ENCODE measurements at regions not wholly inside any gene's neighbourhood (a gene's known extent, or its start where the extent isn't known, plus 50 kb on each side); places are given as distances from the start of the nearest gene placed in this dataset.

DNA sequence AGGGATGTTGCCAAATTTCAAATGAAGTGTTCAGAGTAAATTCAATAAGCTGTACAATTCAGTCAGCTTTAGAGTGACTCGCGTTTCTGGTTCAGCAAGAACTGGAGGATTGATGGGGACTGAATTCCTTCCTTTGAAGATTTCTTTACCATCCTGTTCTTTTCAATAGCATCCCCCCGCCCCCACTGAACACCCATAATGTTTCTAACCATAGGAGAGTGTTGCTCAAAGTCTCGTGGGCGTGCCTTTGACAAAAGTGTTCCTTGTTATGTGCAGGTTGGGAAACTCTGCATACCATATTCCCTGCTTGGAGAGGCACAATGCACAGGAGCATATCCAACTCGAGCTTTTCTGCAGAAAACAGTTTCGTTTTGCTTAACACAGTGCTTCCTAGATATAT lies 323.5 kb upstream of the CASK start:
- TF ChIP-seq, protein P1, sequence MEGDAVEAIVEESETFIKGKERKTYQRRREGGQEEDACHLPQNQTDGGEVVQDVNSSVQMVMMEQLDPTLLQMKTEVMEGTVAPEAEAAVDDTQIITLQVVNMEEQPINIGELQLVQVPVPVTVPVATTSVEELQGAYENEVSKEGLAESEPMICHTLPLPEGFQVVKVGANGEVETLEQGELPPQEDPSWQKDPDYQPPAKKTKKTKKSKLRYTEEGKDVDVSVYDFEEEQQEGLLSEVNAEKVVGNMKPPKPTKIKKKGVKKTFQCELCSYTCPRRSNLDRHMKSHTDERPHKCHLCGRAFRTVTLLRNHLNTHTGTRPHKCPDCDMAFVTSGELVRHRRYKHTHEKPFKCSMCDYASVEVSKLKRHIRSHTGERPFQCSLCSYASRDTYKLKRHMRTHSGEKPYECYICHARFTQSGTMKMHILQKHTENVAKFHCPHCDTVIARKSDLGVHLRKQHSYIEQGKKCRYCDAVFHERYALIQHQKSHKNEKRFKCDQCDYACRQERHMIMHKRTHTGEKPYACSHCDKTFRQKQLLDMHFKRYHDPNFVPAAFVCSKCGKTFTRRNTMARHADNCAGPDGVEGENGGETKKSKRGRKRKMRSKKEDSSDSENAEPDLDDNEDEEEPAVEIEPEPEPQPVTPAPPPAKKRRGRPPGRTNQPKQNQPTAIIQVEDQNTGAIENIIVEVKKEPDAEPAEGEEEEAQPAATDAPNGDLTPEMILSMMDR (IDR thresholded peaks at IDR 0.05; ENCODE audit: partially characterized antibody, unreplicated experiment) = no peak
- Mint-ChIP-seq H3K36me3 (ENCODE audit: unreplicated experiment) (no peaks in the 10 kb centered on the region), H3K27ac (ENCODE audit: unreplicated experiment) (no peak overlapping the region), H3K4me1 (ENCODE audit: low read depth, unreplicated experiment) (no peaks in the 10 kb centered on the region), H3K9me3 (ENCODE audit: unreplicated experiment) (no peaks in the 10 kb centered on the region), H3K4me3 (ENCODE audit: unreplicated experiment) (no peak overlapping the region), H3K27me3 (ENCODE audit: unreplicated experiment) (no peaks in the 10 kb centered on the region)
- DNase-seq = no peak

DNA sequence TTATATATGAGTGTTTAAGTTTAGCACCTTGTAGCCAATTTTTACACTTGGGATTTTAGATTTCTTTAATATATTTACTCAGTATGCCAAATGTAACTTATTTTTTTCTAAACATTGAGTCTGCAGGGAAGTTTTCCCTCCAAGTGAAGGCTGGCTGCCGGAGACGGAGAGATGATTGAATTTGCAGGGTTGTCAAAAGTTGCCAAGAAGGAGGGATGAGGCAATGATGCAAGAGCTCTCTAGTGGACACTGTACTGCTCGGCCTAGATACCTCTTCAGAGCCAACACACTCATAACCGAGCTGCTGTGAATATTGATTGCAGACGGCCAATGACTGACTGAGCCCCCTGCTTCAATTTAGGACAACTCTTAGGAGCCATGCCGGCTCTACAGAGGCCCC lies 318.6 kb upstream of the CASK start:
- no peaks in the 10 kb centered on the region for H3K9me3 Mint-ChIP-seq (ENCODE audit: unreplicated experiment)
- TF ChIP-seq, protein P1 (IDR thresholded peaks at IDR 0.05; ENCODE audit: partially characterized antibody, unreplicated experiment) = no peak
- DNase-seq = no peak
- H3K4me3 Mint-ChIP-seq (ENCODE audit: unreplicated experiment) = no peak overlapping the region
- H3K36me3 Mint-ChIP-seq (ENCODE audit: unreplicated experiment) = no peaks in the 10 kb centered on the region
- no peaks in the 10 kb centered on the region for H3K4me1 Mint-ChIP-seq (ENCODE audit: low read depth, unreplicated experiment)
- H3K27me3 Mint-ChIP-seq (ENCODE audit: unreplicated experiment) = no peaks in the 10 kb centered on the region
- H3K27ac Mint-ChIP-seq (ENCODE audit: unreplicated experiment) = no peak overlapping the region

DNA sequence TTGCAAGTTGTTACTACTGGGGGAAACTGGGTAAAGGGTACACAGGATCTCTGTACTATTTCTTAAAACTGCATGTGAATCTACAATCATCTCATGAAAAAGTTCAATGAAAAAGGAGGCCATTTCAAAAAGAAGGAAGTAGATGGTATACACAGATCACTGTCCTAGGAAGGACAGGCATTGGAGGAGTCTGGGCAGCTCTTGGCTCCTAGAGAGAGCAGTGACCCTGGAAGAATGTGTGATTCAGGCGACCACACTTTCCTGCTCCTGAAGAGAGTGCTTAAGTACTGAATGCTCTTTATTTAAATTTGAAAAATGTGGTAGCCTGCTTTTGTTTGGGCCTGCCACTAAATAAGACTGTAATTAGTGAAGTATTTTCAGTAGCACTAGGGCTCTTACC lies 318.1 kb upstream of the CASK start:
- no peaks in the 10 kb centered on the region for H3K27me3 Mint-ChIP-seq (ENCODE audit: unreplicated experiment)
- H3K4me1 Mint-ChIP-seq (ENCODE audit: low read depth, unreplicated experiment) = no peaks in the 10 kb centered on the region
- H3K27ac Mint-ChIP-seq (ENCODE audit: unreplicated experiment) = no peak overlapping the region
- H3K4me3 Mint-ChIP-seq (ENCODE audit: unreplicated experiment) = no peak overlapping the region
- no peaks in the 10 kb centered on the region for H3K9me3 Mint-ChIP-seq (ENCODE audit: unreplicated experiment)
- H3K36me3 Mint-ChIP-seq (ENCODE audit: unreplicated experiment) = no peaks in the 10 kb centered on the region
- TF ChIP-seq, protein P1 (IDR thresholded peaks at IDR 0.05; ENCODE audit: partially characterized antibody, unreplicated experiment) = no peak
- no peak for DNase-seq

DNA sequence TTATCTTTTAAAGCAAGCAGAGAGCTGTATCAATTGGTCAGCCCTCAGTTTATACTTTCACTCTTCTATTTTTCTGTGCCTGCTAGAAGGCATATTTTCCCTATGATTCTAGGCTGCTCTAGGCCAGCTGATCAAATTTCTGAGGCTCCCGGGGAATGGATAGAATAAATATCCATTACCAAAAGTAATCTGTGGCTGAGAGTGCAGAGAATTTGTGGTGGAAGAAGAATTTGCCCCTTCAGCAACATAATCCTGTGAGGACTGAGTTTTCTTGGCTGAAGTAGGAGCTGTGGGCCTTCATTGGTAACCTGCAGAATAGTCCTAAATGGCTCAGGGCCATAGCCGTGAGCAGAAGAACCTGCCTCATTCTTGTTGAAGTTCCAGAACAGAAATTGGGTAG lies 314.6 kb upstream of the CASK start:
- Mint-ChIP-seq H3K27me3 (ENCODE audit: unreplicated experiment) (no peaks in the 10 kb centered on the region), H3K27ac (ENCODE audit: unreplicated experiment) (no peak overlapping the region), H3K36me3 (ENCODE audit: unreplicated experiment) (no peaks in the 10 kb centered on the region), H3K4me3 (ENCODE audit: unreplicated experiment) (no peak overlapping the region), H3K9me3 (ENCODE audit: unreplicated experiment) (no peaks in the 10 kb centered on the region), H3K4me1 (ENCODE audit: low read depth, unreplicated experiment) (no peaks in the 10 kb centered on the region)
- TF ChIP-seq, protein P1 (IDR thresholded peaks at IDR 0.05; ENCODE audit: partially characterized antibody, unreplicated experiment) = no peak
- no peak for DNase-seq

DNA sequence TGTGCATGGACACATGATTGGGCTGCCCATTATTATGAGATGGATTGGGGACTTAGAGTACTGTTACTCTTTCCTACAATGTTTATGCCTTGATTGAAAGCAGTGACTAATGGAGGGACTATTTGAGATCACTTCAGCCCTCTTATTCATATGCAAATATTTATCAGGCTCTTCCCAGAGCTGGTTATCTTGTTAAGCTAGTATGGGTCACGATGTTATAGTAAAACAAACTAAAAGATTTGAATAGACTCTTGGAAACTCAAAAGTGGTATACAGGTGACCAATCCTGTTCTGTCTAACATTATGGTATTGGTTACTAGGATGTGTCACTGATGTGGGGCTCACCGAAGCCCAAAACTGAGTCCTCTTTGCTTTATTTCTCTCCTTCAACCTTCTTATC lies 306.2 kb upstream of the CASK start:
- Mint-ChIP-seq H3K36me3 (ENCODE audit: unreplicated experiment) (no peaks in the 10 kb centered on the region), H3K4me3 (ENCODE audit: unreplicated experiment) (no peak overlapping the region), H3K27ac (ENCODE audit: unreplicated experiment) (no peak overlapping the region), H3K9me3 (ENCODE audit: unreplicated experiment) (no peaks in the 10 kb centered on the region), H3K27me3 (ENCODE audit: unreplicated experiment) (no peaks in the 10 kb centered on the region), H3K4me1 (ENCODE audit: low read depth, unreplicated experiment) (no peaks in the 10 kb centered on the region)
- TF ChIP-seq, protein P1 (IDR thresholded peaks at IDR 0.05; ENCODE audit: partially characterized antibody, unreplicated experiment) = no peak
- DNase-seq = no peak
